Mesothelial cell of epicardium (in vitro differentiated cells): ENCODE measurements at regions not wholly inside any gene's neighbourhood (a gene's known extent, or its start where the extent isn't known, plus 50 kb on each side); places are given as distances from the start of the nearest gene placed in this dataset.
A peak's percentile ranks its signal among the peaks of the same experiment; 100 is the strongest.

Experiments
- DNase-seq, 2 experiments: peaks; one replicate each; pipeline ENCODE4 v3.0.0; 2021; ENCODE audit warnings: low spot score in 2 of 2; ENCODE audit not compliant: unreplicated experiment in 2 of 2
- H3K27ac Mint-ChIP-seq: 2 replicates; pipeline ENCODE4 v1.8.0; 2021; ENCODE audit warnings: mixed read lengths
- H3K27me3 Mint-ChIP-seq: 2 replicates; pipeline ENCODE4 v1.8.0; 2021; ENCODE audit warnings: low read depth, mixed read lengths
- H3K36me3 Mint-ChIP-seq: 2 replicates; pipeline ENCODE4 v1.8.0; 2021; ENCODE audit warnings: mixed read lengths
- H3K4me1 Mint-ChIP-seq: 2 replicates; pipeline ENCODE4 v1.8.0; 2021; ENCODE audit warnings: mixed read lengths
- H3K4me3 Mint-ChIP-seq: 2 replicates; pipeline ENCODE4 v1.8.0; 2021; ENCODE audit warnings: mild to moderate bottlenecking, moderate library complexity, mixed read lengths
- H3K9me3 Mint-ChIP-seq: 2 replicates; pipeline ENCODE4 v1.8.0; 2021; ENCODE audit warnings: mixed read lengths
- TF ChIP-seq, protein P1 (sequence below): fragments of 200-600 bp; sonication (generic); IDR thresholded peaks from one replicate; pipeline ENCODE4 v1.5.0; 2021; ENCODE audit warnings: antibody characterized with exemption; ENCODE audit not compliant: unreplicated experiment

DNA sequence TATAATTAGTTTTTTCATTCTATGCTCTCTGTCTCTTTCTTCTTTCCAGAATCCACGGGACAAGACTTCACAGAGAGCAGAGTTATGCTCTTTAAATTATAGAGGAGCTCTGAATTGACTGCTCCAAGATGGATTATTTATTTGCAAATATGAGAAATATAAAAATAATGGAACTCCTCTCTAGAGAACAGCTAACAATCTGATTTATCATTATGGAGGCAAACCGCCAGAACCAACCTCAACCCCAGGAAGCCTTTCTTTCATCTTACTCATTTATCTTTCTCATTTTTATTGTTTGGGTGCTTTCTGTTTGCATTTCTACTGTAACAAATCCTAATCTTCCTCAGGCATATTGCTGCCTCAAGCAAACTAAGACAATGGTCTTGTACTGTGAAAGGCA, 216.5 kb downstream of the C12orf50 start:
- Mint-ChIP-seq H3K27ac (peak overlapping the region; percentile 71), H3K4me1 (peaks cover 53% of the 10 kb centered on the region), H3K4me3 (no peak overlapping the region), H3K36me3 (no peaks in the 10 kb centered on the region), H3K9me3 (peaks cover 7% of the 10 kb centered on the region), H3K27me3 (no peaks in the 10 kb centered on the region)
- DNase-seq: no peak
- TF ChIP-seq, protein P1, sequence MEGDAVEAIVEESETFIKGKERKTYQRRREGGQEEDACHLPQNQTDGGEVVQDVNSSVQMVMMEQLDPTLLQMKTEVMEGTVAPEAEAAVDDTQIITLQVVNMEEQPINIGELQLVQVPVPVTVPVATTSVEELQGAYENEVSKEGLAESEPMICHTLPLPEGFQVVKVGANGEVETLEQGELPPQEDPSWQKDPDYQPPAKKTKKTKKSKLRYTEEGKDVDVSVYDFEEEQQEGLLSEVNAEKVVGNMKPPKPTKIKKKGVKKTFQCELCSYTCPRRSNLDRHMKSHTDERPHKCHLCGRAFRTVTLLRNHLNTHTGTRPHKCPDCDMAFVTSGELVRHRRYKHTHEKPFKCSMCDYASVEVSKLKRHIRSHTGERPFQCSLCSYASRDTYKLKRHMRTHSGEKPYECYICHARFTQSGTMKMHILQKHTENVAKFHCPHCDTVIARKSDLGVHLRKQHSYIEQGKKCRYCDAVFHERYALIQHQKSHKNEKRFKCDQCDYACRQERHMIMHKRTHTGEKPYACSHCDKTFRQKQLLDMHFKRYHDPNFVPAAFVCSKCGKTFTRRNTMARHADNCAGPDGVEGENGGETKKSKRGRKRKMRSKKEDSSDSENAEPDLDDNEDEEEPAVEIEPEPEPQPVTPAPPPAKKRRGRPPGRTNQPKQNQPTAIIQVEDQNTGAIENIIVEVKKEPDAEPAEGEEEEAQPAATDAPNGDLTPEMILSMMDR: no peak

DNA sequence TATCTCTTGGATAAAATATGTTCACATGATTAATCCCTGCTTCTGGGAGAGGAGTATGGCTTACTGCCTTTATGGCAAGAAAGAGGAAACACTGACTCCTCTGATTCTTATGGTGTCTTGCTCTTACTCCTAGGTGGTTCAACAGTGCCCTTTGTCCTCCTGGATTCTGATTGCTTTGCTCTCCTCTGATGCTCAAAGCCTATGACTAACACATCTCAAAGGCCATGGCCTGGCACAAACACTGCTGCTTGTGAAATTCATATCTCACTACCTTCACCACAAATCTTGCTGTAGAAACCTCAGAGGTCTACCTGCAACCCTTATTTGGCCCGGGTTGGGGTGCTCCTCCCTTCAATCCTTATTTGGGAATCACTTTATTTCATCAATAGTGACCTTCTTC, 217.2 kb downstream of the C12orf50 start:
- no peak for DNase-seq
- TF ChIP-seq, protein P1: no peak
- H3K4me3 Mint-ChIP-seq: no peak overlapping the region
- peaks cover 53% of the 10 kb centered on the region for H3K4me1 Mint-ChIP-seq
- H3K9me3 Mint-ChIP-seq: peaks cover 7% of the 10 kb centered on the region
- H3K36me3 Mint-ChIP-seq: no peaks in the 10 kb centered on the region
- H3K27ac Mint-ChIP-seq: peak overlapping the region; percentile 71
- H3K27me3 Mint-ChIP-seq: no peaks in the 10 kb centered on the region

DNA sequence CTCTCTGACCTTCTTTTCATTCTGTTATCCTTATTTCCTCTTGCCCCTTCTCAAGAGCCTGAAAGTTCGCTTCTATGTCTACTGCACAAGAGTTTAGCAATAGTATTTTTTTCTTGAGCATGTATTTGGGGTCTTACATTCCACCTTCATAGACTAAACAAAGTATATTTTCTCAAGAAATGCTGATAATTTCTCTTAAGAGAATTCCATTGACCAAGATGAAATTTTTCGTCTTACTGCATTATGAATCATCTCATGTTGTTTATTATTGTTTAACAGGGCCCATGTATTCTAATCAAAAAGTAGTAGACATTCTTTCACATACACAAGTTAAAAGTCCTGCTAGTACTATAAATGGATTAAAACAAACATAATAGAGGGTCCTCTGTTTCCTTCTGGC, 219.3 kb downstream of the C12orf50 start:
- Mint-ChIP-seq H3K4me1 (peaks cover 46% of the 10 kb centered on the region), H3K27me3 (no peaks in the 10 kb centered on the region), H3K4me3 (no peak overlapping the region), H3K36me3 (no peaks in the 10 kb centered on the region), H3K27ac (no peak overlapping the region), H3K9me3 (peaks cover 7% of the 10 kb centered on the region)
- no peak for DNase-seq
- TF ChIP-seq, protein P1: no peak

DNA sequence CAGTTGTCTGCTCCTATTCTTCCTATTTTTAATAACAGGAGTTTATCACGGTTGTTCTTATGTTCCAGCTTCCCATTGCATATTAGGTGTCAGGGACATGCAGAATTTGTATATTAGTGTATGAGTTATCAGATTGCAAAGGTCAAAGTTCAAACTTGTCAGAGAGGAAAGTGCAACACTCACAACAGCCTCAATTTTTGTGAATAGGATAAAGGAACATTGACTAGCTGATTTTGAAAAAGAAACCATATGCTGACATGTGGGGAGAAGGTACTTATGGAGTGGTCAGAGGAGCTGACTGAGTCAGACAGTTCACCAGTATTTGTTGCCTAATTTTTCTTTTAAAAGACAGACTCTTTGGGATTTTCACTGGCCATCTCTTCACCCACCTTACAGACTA, 222.1 kb downstream of the C12orf50 start:
- H3K9me3 Mint-ChIP-seq: peaks cover 7% of the 10 kb centered on the region
- H3K4me1 Mint-ChIP-seq: peaks cover 22% of the 10 kb centered on the region
- TF ChIP-seq, protein P1: no peak

DNA sequence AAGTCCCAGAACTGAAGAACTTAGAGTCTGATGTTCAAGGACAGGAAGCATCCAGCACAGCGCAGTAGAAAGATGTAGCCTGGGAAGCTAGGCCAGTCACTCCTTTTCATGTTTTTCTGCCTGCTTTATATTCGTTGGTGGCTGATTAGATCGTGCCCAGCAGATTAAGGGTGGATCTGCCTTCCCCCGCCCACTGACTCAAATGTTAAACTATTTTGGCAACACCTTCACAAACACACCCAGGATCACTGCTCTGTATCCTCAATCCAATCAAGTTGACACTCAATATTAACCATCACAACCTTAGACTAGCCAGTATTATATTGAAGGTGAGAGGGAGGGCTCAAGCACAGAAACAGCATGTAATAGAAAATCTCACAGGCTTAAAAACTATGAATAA, 222.9 kb downstream of the C12orf50 start:
- Mint-ChIP-seq H3K27me3 (no peaks in the 10 kb centered on the region), H3K27ac (no peak overlapping the region), H3K36me3 (no peaks in the 10 kb centered on the region), H3K4me1 (peaks cover 22% of the 10 kb centered on the region), H3K4me3 (no peak overlapping the region), H3K9me3 (peaks cover 7% of the 10 kb centered on the region)
- TF ChIP-seq, protein P1: no peak
- DNase-seq: no peak

More for the DNA sequence above, 222.1 kb downstream of the C12orf50 start:
- Mint-ChIP-seq H3K4me3 (no peak overlapping the region), H3K27me3 (no peaks in the 10 kb centered on the region), H3K36me3 (no peaks in the 10 kb centered on the region), H3K27ac (no peak overlapping the region)
- no peak for DNase-seq

DNA sequence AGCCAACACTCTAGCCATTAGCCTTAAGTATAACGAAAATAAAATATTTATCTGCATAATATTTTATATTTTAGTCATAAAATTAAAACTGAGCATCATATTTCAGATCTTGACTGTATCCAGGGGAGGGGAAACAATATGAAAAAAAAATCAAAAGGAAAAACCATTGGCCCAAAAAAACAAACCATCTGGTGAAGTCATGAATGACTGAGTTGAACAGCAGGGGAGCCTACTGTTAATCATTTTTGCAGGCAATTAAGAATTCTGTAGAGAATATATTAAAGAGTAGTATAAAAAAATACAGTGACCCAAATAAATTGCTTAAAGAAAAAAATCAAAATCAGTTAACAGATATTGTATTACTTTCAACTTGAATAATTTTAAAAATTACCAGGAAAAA, 224.8 kb downstream of the C12orf50 start:
- no peak for DNase-seq
- Mint-ChIP-seq H3K36me3 (no peaks in the 10 kb centered on the region), H3K4me1 (peaks cover 14% of the 10 kb centered on the region), H3K27ac (no peak overlapping the region), H3K4me3 (no peak overlapping the region), H3K27me3 (no peaks in the 10 kb centered on the region), H3K9me3 (no peaks in the 10 kb centered on the region)
- TF ChIP-seq, protein P1: no peak
